HG02970 (cell line): ENCODE measurements at regions not wholly inside any gene's neighbourhood (a gene's known extent, or its start where the extent isn't known, plus 50 kb on each side); places are given as distances from the start of the nearest gene placed in this dataset.

ENCODE experiments used
- ATAC-seq: cut with Tn5 transposase; IDR thresholded peaks from one replicate; pipeline ENCODE4 v1.9.1; 2021; ENCODE audit warnings: mild to moderate bottlenecking, moderate library complexity, moderate number of reproducible peaks; ENCODE audit not compliant: unreplicated experiment, low FRiP score

DNA sequence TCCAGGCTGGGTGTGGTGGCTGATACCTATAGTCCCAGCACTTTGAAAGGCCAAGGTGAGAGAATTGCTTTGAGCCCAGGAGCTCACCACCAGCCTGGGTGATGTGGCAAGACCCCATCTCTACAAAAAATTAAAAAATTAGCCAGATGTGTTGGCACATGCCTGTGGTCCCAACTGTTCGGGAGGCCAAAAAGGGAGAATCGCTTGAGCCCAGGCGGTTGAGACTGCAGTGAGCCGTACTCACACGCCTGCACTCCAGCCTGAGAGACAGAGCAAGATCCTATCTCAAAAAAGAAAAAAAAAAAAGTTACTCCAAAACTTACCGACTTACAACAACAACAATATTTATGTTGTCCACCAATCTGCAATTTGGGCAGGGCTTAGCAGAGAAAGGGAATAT, 178.0 kb upstream of the FN1 start:
- ATAC-seq, result no peak

DNA sequence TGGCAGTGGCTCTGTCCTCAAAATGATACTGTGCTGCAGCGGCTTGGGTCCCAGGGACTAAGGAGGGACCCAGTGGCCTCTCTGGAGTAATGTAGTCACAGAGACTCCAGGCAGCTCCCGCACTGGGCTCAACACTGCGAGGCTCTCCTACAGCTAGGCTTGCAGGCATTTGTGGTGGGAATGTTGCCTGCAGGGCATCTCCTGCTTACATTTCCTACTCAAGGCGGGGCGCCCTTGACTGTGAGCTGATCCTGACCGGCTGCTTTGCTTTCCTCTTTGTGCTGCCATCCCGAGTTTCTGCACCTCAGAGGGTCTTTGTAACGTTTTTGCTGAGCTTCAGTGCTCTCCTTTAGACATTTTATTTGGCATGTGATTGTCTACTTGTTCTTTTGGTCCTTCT, 177.4 kb upstream of the FN1 start:
- no peak for ATAC-seq

DNA sequence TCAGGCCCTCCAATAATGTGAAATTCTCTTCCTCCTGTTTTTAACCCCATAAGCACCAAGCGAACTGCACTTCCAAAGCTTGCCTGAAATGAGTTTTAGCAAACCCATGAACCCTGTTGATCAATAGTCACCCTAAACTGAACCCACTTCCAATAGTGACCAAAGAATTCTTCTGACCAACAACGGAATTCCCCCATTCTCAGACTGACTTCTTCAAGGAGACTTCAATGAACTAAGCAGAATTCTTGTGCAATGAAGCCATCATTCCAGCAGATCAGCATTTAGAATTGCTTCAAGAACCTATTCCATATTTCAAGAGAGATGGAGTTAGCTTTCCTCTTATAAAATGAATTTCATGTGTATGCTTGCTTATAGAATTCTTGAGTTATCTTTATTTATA, 176.9 kb upstream of the FN1 start:
- no peak for ATAC-seq

DNA sequence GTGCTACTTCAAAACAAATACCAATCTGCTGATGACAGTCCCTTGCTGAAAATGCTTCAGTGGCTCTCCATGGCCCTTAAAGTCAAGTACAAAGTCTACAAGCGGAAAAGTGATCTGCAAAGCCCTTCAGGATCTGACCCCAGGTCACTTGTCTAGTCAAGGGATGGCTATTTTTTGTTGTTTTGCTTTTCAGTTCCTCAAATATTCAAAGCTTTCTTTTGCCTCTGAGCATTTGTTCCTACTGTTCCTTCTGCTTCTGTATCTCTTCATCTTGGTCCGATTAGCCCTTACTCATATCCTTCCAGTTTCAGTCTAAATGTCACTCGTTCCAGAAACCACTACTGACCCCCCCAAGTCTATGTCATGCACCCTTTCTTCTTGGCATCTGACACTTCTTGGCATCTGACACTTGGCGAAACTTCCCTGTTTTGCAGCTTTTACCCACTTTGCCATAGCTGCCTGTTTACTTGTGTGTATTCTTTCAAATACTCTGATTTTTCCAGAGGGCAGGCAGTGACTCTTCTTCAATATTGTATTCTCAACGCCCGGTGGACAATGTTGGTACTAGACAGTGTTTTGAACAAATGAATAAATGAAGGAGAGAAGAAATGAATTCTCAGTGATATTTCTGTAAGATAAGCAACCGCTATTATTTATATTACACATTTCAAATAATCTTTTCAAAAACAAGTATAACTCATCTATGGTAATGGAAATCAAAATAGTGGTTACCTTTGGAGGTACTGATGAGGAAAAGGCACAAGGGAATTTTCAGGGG, 175.9 kb upstream of the FN1 start:
- ATAC-seq, result no peak

DNA sequence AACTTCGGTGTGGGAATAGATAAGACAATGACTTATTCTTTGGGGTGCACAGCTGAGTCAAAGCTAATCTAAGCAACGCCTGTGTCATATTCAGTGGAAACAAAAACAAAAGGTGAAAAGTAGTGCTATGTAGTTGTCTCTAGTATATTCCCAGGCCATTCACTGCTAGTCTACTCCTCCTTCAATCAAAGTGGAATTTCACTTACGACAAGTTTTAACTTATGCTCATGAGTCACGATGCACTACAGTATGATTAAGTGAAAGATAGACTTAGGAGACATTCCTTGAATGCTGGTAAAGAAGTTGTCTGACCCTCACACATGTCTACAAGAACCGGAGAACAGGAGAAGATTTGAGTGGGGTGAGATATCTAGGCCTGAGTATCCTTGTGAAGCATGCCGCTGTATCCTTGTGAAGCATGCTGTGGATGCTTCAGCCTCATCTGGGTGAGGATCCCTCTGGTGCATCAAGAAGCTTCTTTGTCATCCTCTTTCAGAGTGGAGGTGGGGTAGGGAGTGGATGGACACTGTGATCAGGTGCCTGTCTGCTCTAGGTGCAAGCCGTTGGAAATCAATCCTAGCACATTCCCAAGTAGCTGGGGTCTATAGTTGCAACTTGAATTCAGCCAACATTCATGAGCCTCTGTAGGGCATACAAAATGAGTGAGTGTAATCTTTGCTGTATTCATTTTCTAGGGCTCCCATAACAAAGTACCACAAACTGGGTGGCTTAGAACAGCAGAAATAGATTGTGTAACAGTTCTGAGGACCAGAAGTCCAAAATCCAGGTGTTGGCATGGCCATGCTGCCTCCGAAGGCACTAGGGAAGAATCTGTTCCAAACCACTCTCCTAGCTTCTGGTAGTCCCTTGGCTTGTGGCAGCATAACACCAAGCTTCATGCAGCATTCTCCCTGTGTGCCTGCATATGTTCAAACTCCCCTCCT, 173.5 kb upstream of the FN1 start:
- ATAC-seq, result no peak

DNA sequence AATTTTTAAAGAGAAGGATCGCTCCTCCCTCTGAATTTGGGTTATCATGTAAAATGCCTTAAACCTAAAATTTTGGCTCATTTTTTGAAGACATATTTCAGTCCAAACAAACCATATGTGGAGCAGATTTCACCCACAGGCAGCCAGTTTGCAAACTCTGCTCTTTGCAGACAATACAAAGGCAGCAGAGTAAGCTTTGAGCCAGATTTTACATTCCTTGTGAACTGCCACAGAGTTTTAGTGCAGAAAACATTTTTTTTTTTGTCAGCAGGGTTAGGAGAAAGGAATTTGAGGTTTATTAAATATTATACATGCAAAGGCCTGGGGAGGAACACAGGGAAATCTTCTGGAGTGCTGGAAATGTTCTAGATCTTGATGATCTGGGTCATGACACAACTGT, 171.9 kb upstream of the FN1 start:
- ATAC-seq, result no peak

DNA sequence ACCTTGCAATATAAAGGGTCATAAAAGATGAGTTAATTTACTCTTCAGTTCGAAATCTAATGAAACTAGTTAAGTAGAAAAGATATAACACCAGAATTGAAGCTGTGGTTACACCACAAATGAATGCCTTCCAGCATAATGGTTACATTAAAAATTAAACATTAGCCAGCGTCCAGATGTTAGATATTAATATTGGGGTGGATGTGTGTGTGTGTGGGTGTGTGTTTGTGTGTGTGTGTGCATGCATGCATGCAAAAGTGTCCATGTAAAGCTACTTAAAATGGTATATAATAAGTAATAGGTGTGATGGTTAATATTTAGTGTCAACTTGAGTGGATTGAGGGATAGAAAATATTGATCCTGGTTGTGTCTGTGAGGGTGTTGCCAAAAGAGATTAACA, 170.4 kb upstream of the FN1 start:
- ATAC-seq, result no peak

DNA sequence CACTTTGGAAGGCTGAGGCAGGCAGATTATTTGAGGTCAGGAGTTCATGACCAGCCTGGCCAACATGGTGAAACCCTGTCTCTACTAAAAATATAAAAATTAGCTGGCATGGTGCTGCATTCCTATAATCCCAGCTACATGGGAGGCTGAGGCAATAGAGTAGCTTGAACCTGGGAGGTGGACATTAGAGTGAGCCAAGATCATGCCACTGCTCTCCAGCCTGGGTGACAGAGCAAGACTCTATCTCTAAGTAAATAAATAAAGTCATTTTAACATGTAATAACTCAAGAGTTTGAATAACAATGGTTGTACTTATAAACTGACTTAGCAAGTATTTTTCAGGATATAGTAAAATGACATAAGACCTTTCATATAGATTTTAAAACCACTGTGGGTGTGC, 169.3 kb upstream of the FN1 start:
- ATAC-seq, result no peak

DNA sequence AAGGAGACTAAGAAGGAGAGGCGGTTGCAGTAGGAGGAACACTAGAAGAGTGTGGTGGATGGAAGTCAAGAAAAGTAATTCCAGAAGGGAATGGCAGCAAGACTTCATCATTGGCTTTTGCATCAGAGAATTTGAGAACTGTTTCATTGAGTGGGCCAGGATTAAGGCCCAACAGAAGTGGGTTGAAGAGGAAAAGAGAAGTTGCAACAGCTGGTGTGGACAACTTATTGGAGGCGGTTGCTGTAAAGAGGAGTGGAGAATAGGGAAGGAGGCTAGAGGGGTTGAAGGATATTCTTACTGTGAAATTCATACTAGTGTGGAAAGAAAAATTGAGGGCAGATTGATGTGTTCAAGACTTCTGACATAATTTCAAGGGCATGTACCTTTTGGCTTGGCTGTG, 168.7 kb upstream of the FN1 start:
- ATAC-seq, result no peak

DNA sequence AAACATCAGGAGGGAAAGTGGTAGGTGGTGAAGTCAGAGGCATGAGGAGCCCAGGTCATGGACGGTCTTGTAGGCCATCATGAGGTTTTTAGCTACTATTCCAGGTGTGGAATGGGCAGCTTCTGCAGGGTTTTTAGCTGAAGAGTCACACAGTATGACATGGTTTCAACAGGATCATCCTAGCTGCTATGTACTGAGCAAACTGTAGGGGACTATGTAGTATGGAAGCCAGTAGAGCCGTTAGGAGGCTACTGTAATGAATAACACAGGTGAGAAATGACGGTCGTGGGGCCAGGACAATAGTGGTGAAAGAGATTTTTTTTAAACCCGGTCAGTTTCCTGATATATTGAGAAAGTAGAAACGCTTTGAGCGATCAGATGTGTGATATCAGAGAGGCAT, 167.6 kb upstream of the FN1 start:
- ATAC-seq, result no peak

DNA sequence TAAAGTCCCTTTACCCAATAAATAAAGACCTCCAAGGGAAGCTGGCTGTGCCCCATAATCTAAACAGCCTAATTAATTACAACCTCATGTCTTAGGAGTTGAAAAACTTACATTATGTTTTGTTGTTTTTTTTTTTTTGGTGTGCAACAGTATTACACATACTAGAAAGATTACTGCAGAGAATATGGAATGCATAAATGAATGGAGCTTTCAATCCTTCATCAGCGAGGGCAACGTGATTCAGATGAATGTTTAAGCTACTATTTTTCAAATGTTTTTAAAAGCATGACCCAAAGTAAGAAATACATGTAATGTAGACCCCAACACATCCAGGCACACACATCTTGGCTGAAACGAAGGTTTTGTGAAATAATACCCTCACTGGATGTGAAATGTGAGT, 167.1 kb upstream of the FN1 start:
- ATAC-seq, result no peak

DNA sequence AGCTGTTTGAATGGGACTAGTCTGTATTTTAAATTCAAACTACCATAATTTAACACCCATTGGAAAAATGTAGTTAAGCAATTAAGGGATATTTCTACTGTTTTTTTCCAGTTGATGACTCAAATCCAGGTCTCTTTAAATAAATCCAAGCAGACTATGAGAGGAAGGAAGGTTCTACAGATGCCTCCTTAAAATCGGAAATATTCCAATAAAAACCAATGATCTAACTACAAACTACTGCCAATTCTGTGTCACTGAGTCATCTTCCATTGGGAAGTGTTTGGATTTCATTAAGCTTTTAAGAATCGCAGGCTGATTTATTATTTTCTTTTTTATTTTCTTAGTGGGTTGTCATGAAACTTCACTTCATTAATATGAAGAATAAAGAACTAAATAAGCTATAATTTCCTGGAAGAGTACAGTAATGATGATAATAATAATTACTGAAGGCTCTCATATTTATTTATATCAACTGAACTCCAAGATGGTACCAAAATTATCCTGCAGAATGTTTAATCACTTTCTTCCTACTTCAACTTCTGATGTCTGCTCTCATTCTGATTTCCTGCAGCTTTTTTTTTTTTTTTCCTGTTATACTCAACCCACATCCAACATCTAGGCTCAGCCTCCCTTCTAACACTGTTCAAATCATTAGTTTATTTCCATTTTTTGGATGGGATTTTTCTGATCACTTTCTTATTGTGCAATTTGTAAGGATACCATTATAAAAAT, 166.3 kb upstream of the FN1 start:
- no peak for ATAC-seq

DNA sequence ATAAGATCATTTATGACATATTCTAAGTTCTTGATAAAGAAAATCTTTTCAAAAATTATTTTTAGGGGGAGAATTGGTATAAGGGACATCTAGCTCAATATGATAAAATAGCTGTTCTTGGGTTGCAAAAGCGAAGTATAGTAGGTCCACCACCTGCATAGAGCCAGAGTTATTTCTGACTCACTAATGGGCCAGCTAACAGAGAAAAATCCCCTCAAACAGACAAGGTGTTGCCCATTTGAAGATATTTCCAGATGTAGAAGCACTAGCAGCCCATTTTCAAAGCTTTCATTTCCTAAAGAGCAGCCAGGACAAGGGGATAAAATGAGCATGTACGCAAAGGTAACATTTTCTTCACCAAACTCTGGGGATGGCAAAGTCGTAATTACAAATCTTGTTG, 165.7 kb upstream of the FN1 start:
- no peak for ATAC-seq

DNA sequence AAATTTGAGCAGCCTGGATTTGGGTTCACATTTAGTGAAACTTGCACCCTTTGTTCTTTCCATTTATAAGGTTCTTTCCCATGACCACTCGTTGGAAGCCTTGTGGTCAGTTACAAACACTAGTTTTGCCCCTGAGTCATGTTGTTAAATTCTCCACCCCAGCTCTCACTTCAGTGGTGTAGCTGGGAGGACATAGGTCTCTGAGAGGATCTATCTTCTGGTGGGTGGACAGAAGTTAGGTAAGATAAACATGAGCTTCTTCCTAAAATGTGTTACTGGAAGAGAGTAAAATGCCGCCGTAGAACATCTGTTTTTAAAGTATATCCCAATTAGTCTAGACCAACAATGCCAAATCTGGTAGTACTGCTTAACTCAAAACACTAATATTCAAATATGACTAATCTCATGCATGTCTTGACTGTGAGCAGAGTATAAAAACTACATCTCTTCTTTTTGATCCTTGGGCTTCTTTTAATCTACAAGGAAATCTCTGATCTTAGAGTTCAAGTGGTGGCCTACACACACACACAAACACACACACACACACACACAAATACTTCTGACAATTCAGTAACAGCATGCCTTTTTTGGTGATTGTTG, 162.6 kb upstream of the FN1 start:
- ATAC-seq, result no peak

DNA sequence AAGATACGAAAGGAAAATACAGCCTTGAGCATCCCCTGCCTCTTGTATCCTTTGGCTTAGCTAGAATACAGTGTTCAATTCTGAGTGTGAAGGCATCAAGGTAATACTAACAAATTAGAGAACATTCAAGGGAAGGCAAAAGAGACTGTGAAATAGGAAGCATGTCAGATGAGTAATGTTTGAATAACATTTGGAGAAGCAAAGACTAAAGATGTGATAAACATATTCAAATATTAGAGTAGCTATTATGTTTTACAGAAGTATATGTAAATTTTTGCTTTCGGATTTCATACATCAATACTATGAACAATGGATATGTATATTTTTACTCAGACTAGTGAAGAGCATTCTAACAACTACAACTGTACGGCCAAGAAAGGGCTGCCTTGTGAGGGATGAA, 161.7 kb upstream of the FN1 start:
- ATAC-seq, result no peak

DNA sequence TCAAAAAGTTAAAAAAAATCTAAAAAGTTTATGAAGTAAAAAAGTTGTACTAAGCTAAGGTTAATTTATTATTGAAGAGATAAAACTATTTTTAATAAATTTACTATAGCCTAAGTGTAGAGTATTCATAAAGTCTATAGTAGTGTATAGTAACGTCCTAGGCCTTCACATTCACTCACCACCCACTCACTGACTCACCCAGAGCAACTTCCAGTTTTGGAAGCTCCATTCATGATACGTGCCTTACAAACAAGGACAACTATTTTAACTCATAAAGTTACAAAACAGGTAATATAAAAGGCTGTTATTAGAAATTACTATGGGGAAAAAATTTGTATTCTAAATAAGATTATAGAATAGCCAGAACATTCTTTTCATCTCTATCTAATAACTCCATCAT, 158.9 kb upstream of the FN1 start:
- no peak for ATAC-seq

DNA sequence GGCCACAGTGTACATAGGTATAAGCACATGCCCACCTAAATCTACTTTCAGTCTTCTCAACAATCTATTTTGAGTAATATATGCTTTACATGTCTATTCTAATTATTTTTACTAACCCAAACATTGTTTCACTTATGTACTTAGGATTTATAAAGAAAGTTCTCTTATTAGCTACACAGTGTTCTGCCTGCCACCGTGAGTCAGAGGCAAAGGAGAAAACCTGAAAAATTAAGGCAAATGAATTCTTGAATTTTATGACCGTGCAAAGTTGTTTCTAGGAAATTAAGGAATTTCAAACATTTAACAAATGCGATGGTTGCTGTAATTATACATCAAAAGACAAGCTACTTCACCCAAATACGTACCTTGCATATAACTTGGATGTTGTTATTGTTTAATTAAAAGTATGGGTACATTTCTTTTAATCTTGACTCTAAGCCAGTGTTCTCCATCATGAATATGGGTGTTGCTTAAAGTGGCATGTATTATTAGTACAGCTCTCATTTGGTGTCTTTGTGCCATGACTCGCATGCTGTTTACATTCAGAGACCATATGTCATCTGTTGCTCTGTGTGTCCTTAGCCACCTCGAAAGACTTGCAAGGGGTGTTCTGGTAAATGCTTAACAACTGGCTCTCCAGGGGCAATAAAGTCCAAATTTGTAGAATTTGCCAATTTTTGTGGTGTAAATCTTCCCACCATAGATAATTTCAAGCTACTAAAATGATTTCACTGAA, 154.3 kb upstream of the FN1 start:
- no peak for ATAC-seq

DNA sequence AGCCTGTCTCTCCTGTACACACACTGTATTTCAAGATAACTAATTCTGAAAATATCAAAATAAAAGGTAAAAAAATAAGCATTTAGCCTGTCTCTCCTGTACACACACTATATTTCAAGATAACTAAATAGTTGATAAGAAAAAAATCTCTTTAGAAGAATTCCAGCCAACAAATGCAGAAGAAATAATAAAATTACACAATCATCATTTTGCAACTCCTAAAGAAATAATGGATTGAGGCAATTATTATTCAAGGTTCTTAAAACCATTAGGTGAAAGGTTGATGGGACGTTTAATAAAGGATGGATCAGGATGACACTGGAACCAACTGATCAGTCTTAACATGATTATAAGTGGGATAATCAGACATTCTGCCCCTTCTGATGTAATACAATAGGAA, 148.0 kb upstream of the FN1 start:
- no peak for ATAC-seq

DNA sequence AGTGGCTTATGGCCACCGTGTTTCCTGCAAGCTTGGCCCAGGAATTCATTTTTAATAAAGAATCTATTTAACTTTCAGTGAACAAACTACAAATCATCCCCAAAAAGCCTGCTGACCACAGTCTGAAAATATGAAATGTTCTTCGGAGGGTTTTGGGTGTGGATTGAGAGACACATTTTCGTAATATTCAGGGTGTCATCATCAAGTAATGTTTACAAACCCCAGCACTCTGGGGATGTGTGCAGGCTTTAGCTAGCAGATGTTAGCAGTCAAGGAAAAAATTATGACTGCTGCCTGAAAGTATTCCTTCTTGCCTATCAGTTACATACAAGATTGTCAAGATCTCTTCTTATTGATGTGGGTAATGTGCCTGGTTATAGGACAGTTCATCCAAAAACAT, 143.9 kb upstream of the FN1 start:
- no peak for ATAC-seq

DNA sequence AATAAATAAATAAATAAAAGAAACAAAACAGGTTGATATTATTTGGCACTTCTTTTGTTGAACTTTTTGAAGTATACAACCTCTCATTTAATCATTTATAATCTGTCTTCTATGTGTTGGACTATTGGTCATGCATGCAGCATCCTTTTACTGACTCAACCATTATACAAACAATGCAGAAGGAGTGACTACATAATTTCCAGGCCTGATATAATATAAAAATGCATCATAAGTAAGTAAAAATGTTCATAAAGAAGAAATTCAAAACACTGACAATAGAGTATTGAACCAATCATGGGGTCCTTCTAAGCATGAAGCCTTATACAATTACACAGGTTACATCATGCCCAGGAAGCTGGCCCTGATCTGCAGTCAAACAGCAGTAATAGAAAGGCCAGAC, 141.5 kb upstream of the FN1 start:
- no peak for ATAC-seq
